Breast epithelium (tissue), 4 donors: ENCODE measurements at regions not wholly inside any gene's neighbourhood (a gene's known extent, or its start where the extent isn't known, plus 50 kb on each side); places are given as distances from the start of the nearest gene placed in this dataset.

ENCODE experiments used
- DNase-seq, 2 donors: peaks; one replicate each; pipeline ENCODE4 v3.0.0-alpha.2; 2019; ENCODE audit warnings: low spot score in 2 of 2
- H3K27ac ChIP-seq, 2 donors: fragments of 200-600 bp; sonication (generic) in 1 of 2; one replicate each; pipeline ENCODE4 v1.5.1; 2016 to 2019; ENCODE audit warnings: mild to moderate bottlenecking in 1 of 2
- H3K27me3 ChIP-seq, 2 donors: fragments of 200-600 bp; sonication (generic) in 1 of 2; one replicate each; pipeline versions ENCODE4 v1.5.1 to v1.6.0; 2017 to 2019; ENCODE audit warnings: control low read depth in 1 of 2, mild to moderate bottlenecking in 1 of 2
- H3K36me3 ChIP-seq: fragments of 200-600 bp; one replicate; pipeline ENCODE4 v1.5.1; 2019
- H3K4me1 ChIP-seq, 2 donors: fragments of 200-600 bp; sonication (generic); one replicate each; pipeline ENCODE4 v1.5.1; 2016 to 2019; ENCODE audit warnings: control low read depth in 1 of 2
- H3K4me3 ChIP-seq, 3 donors: fragments of 200-600 bp; sonication (generic); 1 replicate in 2 of 3; 2 replicates in 1 of 3; pipeline ENCODE4 v1.5.1; 2016 to 2019; ENCODE audit warnings: mild to moderate bottlenecking in 3 of 3, moderate library complexity in 2 of 3
- H3K9me3 ChIP-seq, 2 donors: fragments of 200-600 bp; sonication (generic) in 1 of 2; one replicate each; pipeline ENCODE4 v1.5.1; 2016 to 2019; ENCODE audit warnings: control low read depth in 1 of 2
- CTCF ChIP-seq, 3 donors: fragments of 450-650 bp; IDR thresholded peaks; one replicate each; pipeline ENCODE4 v1.5.1; 2016 to 2017; ENCODE audit warnings: antibody characterized with exemption in 3 of 3, mild to moderate bottlenecking in 3 of 3, moderate library complexity in 3 of 3
- POLR2A ChIP-seq: fragments of 450-650 bp; IDR thresholded peaks from one replicate; pipeline ENCODE4 v1.6.1; 2016; ENCODE audit warnings: antibody characterized with exemption, mild to moderate bottlenecking, moderate library complexity
- POLR2AphosphoS5 ChIP-seq, 3 donors: sonication (generic); formaldehyde crosslinking; IDR thresholded peaks; one replicate each; pipeline ENCODE4 v1.6.1; 2017; ENCODE audit warnings: antibody characterized with exemption in 3 of 3
- intact Hi-C: fragments of 100-400 bp; cut with DNase I; formaldehyde crosslinking; loops from one replicate; pipeline ENCODE4 v1.15.1; 2023; ENCODE audit warnings: low total_unique reads

GRCh38 chr10:10626734-10627133, 390.9 kb upstream of the CELF2 start:
- TF ChIP-seq CTCF (IDR thresholded peaks at IDR 0.05) = no peak
- TF ChIP-seq POLR2A = no peak
- no peak for TF ChIP-seq POLR2AphosphoS5 (IDR thresholded peaks at IDR 0.05)
- Histone ChIP-seq H3K27me3 (no peaks in the 10 kb centered on the region), H3K4me3 (no peak overlapping the region), H3K36me3 (no peaks in the 10 kb centered on the region), H3K27ac (no peak overlapping the region), H3K4me1 (no peaks in the 10 kb centered on the region), H3K9me3 (no peaks in the 10 kb centered on the region)
- intact Hi-C loops = no loop called here
- DNase-seq = no peak

- no peak overlapping the region for H3K27ac ChIP-seq
- no peaks in the 10 kb centered on the region for H3K36me3 ChIP-seq
- intact Hi-C loops = no loop called here
- no peaks in the 10 kb centered on the region for H3K27me3 ChIP-seq
- no peak for DNase-seq
- no peak for TF ChIP-seq POLR2A
- no peak for TF ChIP-seq CTCF (IDR thresholded peaks at IDR 0.05)
- no peak for TF ChIP-seq POLR2AphosphoS5 (IDR thresholded peaks at IDR 0.05)
- no peaks in the 10 kb centered on the region for H3K9me3 ChIP-seq
- H3K4me1 ChIP-seq = no peaks in the 10 kb centered on the region
- H3K4me3 ChIP-seq = no peak overlapping the region
Observed at GRCh38 chr10:10627414-10627813, 390.3 kb upstream of the CELF2 start.

- no peak for TF ChIP-seq CTCF (IDR thresholded peaks at IDR 0.05)
- TF ChIP-seq POLR2A = no peak
- no peak for TF ChIP-seq POLR2AphosphoS5 (IDR thresholded peaks at IDR 0.05)
- no peak overlapping the region for H3K4me3 ChIP-seq
- intact Hi-C loops = no loop called here
- no peaks in the 10 kb centered on the region for H3K4me1 ChIP-seq
- no peak for DNase-seq
- no peaks in the 10 kb centered on the region for H3K27me3 ChIP-seq
- H3K36me3 ChIP-seq = no peaks in the 10 kb centered on the region
- H3K27ac ChIP-seq = no peak overlapping the region
- no peaks in the 10 kb centered on the region for H3K9me3 ChIP-seq
Observed at GRCh38 chr10:10629512-10629911, 388.2 kb upstream of the CELF2 start.

GRCh38 chr10:10630281-10630680, 387.4 kb upstream of the CELF2 start:
- no peak for DNase-seq

GRCh38 chr10:10630782-10631181, 386.9 kb upstream of the CELF2 start:
- no peaks in the 10 kb centered on the region for H3K36me3 ChIP-seq
- no peak overlapping the region for H3K4me3 ChIP-seq
- no peaks in the 10 kb centered on the region for H3K27me3 ChIP-seq
- intact Hi-C loops = no loop called here
- DNase-seq = no peak
- H3K9me3 ChIP-seq = no peaks in the 10 kb centered on the region
- no peaks in the 10 kb centered on the region for H3K4me1 ChIP-seq
- H3K27ac ChIP-seq = no peak overlapping the region
- no peak for TF ChIP-seq POLR2AphosphoS5 (IDR thresholded peaks at IDR 0.05)
- no peak for TF ChIP-seq POLR2A
- no peak for TF ChIP-seq CTCF (IDR thresholded peaks at IDR 0.05)

More at GRCh38 chr10:10630281-10630680, 387.4 kb upstream of the CELF2 start:
- TF ChIP-seq POLR2AphosphoS5 (IDR thresholded peaks at IDR 0.05) = no peak
- Histone ChIP-seq H3K27ac (no peak overlapping the region), H3K36me3 (no peaks in the 10 kb centered on the region), H3K9me3 (no peaks in the 10 kb centered on the region), H3K4me1 (no peaks in the 10 kb centered on the region), H3K4me3 (no peak overlapping the region), H3K27me3 (no peaks in the 10 kb centered on the region)
- intact Hi-C loops = no loop called here

- no peaks in the 10 kb centered on the region for H3K27me3 ChIP-seq
- intact Hi-C loops = no loop called here
Observed at GRCh38 chr10:10642189-10642588, 375.5 kb upstream of the CELF2 start.

More at GRCh38 chr10:10642189-10642588, 375.5 kb upstream of the CELF2 start:
- Histone ChIP-seq H3K4me3 (no peak overlapping the region), H3K4me1 (no peaks in the 10 kb centered on the region), H3K27ac (peak overlapping the region in 1 of 2 donors; percentile 38), H3K36me3 (no peaks in the 10 kb centered on the region), H3K9me3 (no peaks in the 10 kb centered on the region)
- TF ChIP-seq POLR2AphosphoS5 (IDR thresholded peaks at IDR 0.05) (no peak), POLR2A (no peak), CTCF (IDR thresholded peaks at IDR 0.05) (no peak)
- no peak for DNase-seq
